ENCODE measurements at regions not wholly inside any gene's neighbourhood (a gene's known extent, or its start where the extent isn't known, plus 50 kb on each side); places are given as distances from the start of the nearest gene placed in this dataset.

DNA sequence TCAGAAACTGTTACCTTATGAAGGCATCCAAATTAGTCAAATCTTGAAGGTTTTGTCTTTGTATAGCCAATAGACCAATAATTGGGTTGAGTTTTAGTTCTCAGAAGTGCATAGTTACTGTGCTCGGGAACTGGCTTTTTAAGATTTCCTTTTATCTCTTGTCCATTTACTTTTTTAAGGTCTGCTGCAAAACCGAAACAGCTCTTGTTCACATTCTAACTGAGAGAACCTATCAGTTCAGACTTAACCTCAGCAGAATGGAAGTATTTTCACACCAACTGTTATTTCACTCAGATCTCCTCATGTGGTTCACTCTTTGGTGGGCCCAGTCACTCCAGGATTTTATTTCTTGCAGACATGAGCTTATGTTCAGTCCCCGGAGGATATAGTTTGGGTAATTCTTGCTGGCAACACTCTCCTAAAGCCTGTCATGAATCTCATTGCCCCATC, 55.5 kb downstream of the TPBG start:
- H3K4me3 ChIP-seq, result no peak overlapping the region
- no peak for DNase-seq
- H3K36me3 ChIP-seq (ENCODE audit: low read depth, missing control alignments), result no peaks in the 10 kb centered on the region
- no peak for TF ChIP-seq POLR2A (IDR thresholded peaks at IDR 0.05)
- TF ChIP-seq, protein P1, sequence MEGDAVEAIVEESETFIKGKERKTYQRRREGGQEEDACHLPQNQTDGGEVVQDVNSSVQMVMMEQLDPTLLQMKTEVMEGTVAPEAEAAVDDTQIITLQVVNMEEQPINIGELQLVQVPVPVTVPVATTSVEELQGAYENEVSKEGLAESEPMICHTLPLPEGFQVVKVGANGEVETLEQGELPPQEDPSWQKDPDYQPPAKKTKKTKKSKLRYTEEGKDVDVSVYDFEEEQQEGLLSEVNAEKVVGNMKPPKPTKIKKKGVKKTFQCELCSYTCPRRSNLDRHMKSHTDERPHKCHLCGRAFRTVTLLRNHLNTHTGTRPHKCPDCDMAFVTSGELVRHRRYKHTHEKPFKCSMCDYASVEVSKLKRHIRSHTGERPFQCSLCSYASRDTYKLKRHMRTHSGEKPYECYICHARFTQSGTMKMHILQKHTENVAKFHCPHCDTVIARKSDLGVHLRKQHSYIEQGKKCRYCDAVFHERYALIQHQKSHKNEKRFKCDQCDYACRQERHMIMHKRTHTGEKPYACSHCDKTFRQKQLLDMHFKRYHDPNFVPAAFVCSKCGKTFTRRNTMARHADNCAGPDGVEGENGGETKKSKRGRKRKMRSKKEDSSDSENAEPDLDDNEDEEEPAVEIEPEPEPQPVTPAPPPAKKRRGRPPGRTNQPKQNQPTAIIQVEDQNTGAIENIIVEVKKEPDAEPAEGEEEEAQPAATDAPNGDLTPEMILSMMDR (IDR thresholded peaks at IDR 0.05), result no peak
- no peaks in the 10 kb centered on the region for H3K4me1 ChIP-seq
- WGBS, 2 donors, result 66 to 83% methylated on average over 3 of the region's 3 CpGs
- H3K27ac ChIP-seq, result no peak overlapping the region
- intact Hi-C loops (cut with DNase I; ENCODE audit: low total_unique reads), result no loop called here
- H3K9me3 ChIP-seq, result no peaks in the 10 kb centered on the region
- no peaks in the 10 kb centered on the region for H3K27me3 ChIP-seq

DNA sequence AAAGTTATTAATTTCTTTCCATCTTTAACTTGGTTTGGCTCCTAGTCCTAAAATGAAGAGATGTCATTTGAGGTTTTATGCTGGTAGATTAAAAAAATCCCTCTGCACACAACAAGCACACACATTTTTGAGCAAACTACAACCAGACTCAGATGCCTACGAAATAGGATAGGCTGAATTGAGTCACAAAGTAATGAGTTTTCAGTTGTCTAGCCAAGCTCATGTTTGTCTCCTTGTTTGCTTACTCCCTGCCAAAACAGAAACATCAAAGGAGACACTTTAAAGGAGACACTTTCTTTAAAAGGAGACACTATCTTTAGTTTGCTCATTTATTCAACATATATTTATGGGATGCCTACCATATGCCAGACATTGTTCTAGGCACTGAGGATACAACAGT, 56.2 kb downstream of the TPBG start:
- intact Hi-C loops (cut with DNase I; ENCODE audit: low total_unique reads), result no loop called here
- H3K9me3 ChIP-seq, result no peaks in the 10 kb centered on the region
- H3K27ac ChIP-seq, result no peak overlapping the region
- WGBS, 2 donors, result 49 to 61% methylated on average over 1 of the region's 1 CpG
- no peak for DNase-seq
- TF ChIP-seq POLR2A (IDR thresholded peaks at IDR 0.05), result no peak
- TF ChIP-seq, protein P1 (IDR thresholded peaks at IDR 0.05), result no peak
- no peaks in the 10 kb centered on the region for H3K27me3 ChIP-seq
- H3K4me1 ChIP-seq, result no peaks in the 10 kb centered on the region
- no peak overlapping the region for H3K4me3 ChIP-seq
- no peaks in the 10 kb centered on the region for H3K36me3 ChIP-seq (ENCODE audit: low read depth, missing control alignments)

DNA sequence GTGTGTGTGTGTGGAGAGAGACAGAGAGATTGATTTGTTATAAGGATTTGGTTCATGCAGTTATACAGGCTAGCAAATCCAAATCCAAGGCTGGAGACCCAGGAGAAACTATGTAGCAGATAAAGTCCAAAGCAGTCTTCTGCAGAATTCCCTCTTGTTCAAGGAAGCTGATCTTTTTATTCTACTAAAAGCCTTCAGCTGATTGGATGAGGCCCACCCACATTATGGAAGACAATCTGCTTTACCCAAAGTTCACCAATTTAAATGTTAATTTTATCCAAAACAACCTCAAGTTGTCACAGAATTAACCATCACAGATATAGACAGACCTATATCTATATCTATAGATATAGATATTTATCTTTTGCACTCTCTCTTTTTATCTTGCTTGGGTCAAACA, 67.0 kb downstream of the TPBG start:
- DNase-seq, result no peak
- Histone ChIP-seq H3K27ac (no peak overlapping the region), H3K4me1 (peaks cover 5% of the 10 kb centered on the region), H3K27me3 (no peaks in the 10 kb centered on the region), H3K4me3 (no peak overlapping the region), H3K9me3 (no peaks in the 10 kb centered on the region), H3K36me3 (ENCODE audit: low read depth, missing control alignments) (no peaks in the 10 kb centered on the region)
- intact Hi-C loops (cut with DNase I; ENCODE audit: low total_unique reads), result no loop called here
- TF ChIP-seq POLR2A (IDR thresholded peaks at IDR 0.05), result no peak
- TF ChIP-seq, protein P1 (IDR thresholded peaks at IDR 0.05), result no peak

DNA sequence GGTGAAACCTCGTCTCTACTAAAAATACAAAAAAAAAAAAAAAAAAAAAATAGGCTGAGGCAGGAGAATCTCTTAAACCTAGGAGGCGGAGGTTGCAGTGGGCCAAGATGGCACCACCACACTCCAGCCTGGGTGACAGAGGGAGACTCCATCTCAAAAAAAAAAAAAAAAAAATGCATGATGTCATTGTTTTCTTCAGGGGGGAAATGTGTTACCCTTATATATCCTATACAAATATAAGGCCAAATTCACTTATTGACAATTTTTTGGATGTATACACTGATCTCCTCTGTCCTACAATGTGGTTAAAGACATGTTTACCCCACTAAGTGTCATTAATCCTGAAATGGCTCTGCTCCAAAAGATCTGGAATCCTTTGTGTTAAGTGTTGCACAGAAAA, 73.1 kb downstream of the TPBG start:
- intact Hi-C loops (cut with DNase I; ENCODE audit: low total_unique reads), result no loop called here
- WGBS, 2 donors, result 96% methylated on average over 2 of the region's 2 CpGs
- no peak for TF ChIP-seq POLR2A (IDR thresholded peaks at IDR 0.05)
- TF ChIP-seq, protein P1 (IDR thresholded peaks at IDR 0.05), result no peak
- Histone ChIP-seq H3K9me3 (no peaks in the 10 kb centered on the region), H3K4me1 (no peaks in the 10 kb centered on the region), H3K27me3 (no peaks in the 10 kb centered on the region), H3K27ac (no peak overlapping the region), H3K4me3 (no peak overlapping the region), H3K36me3 (ENCODE audit: low read depth, missing control alignments) (no peaks in the 10 kb centered on the region)
- no peak for DNase-seq

DNA sequence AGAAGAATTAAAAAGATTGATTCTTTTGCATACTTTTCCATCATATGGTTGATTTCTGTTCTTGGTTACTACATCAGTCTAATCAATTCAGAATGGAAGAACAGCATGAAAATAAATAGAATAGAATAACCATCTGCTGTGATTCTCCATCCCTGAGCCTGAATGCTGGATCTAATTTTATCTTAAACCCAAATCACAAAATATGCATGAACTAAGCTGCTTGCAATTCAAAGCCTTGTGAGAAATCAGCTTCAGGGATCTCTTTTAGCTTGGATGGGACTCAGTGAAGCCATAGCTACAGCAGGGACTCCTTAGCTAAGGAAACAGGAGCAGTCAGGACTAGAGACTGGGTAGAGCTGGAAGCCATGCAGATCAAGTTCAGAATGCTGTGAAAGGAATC, 74.1 kb downstream of the TPBG start:
- Histone ChIP-seq H3K27me3 (no peaks in the 10 kb centered on the region), H3K9me3 (no peaks in the 10 kb centered on the region), H3K27ac (no peak overlapping the region), H3K4me3 (no peak overlapping the region), H3K4me1 (no peaks in the 10 kb centered on the region), H3K36me3 (ENCODE audit: low read depth, missing control alignments) (no peaks in the 10 kb centered on the region)
- TF ChIP-seq POLR2A (IDR thresholded peaks at IDR 0.05), result no peak
- TF ChIP-seq, protein P1 (IDR thresholded peaks at IDR 0.05), result no peak
- intact Hi-C loops (cut with DNase I; ENCODE audit: low total_unique reads), result no loop called here
- DNase-seq, result no peak
